NCI-H1694 treated with DMSO at 0.1 percent for 48 hours (cell line): ENCODE measurements at regions not wholly inside any gene's neighbourhood (a gene's known extent, or its start where the extent isn't known, plus 50 kb on each side); places are given as distances from the start of the nearest gene placed in this dataset.

Experiments
- DNase-seq: peaks from one replicate; lab custom pipeline; 2025; lab: John Stamatoyannopoulos, UW

GRCh38 chr3:111311709-111312235, 230.2 kb upstream of the CD96 start:
- no peak for DNase-seq

GRCh38 chr3:111314181-111314873, 227.7 kb upstream of the CD96 start:
- no peak for DNase-seq

- no peak for DNase-seq
These were observed 227.1 kb upstream of the CD96 start for GRCh38 chr3:111314898-111315297.

- no peak for DNase-seq
These were observed 225.9 kb upstream of the CD96 start for GRCh38 chr3:111315930-111316587.

- no peak for DNase-seq
These were observed 223.7 kb upstream of the CD96 start for GRCh38 chr3:111318289-111318688.

GRCh38 chr3:111319598-111319997, 222.4 kb upstream of the CD96 start:
- no peak for DNase-seq

- DNase-seq, result no peak
These were observed 220.2 kb upstream of the CD96 start for GRCh38 chr3:111321786-111322185.

GRCh38 chr3:111323019-111323418, 219.0 kb upstream of the CD96 start:
- no peak for DNase-seq

- DNase-seq, result no peak
These were observed 217.8 kb upstream of the CD96 start for GRCh38 chr3:111324151-111324550.

GRCh38 chr3:111324645-111325044, 217.4 kb upstream of the CD96 start:
- DNase-seq, result no peak

- DNase-seq, result no peak
These were observed 216.8 kb upstream of the CD96 start for GRCh38 chr3:111325160-111325718.

- no peak for DNase-seq
These were observed 215.6 kb upstream of the CD96 start for GRCh38 chr3:111326144-111326995.

GRCh38 chr3:111331306-111331705, 210.7 kb upstream of the CD96 start:
- DNase-seq, result no peak

GRCh38 chr3:111331912-111332311, 210.1 kb upstream of the CD96 start:
- DNase-seq, result no peak

- DNase-seq, result no peak
These were observed 209.4 kb upstream of the CD96 start for GRCh38 chr3:111332488-111333080.

- no peak for DNase-seq
These were observed 208.4 kb upstream of the CD96 start for GRCh38 chr3:111333642-111334041.

- no peak for DNase-seq
These were observed 206.3 kb upstream of the CD96 start for GRCh38 chr3:111335512-111336303.

GRCh38 chr3:111336511-111336910, 205.5 kb upstream of the CD96 start:
- DNase-seq, result no peak

GRCh38 chr3:111338059-111338698, 203.8 kb upstream of the CD96 start:
- DNase-seq, result peak; percentile 74

GRCh38 chr3:111339017-111339416, 203.0 kb upstream of the CD96 start:
- DNase-seq, result no peak

GRCh38 chr3:111351334-111351733, 190.7 kb upstream of the CD96 start:
- no peak for DNase-seq
